Cardiac fibroblast (primary cell): ENCODE measurements at regions not wholly inside any gene's neighbourhood (a gene's known extent, or its start where the extent isn't known, plus 50 kb on each side); places are given as distances from the start of the nearest gene placed in this dataset.

Experiments
- DNase-seq, 2 donors: peaks; one replicate each; pipeline versions ENCODE4 v3.0.0 to v3.0.0-alpha.2; 2010; ENCODE audit warnings: low read depth in 2 of 2
- H3K4me3 ChIP-seq, 2 donors: replicated peaks in 1 of 2; 1 replicate in 1 of 2; 2 replicates in 1 of 2; pipeline ENCODE4 v1.5.1; 2011; ENCODE audit warnings: low read depth in 2 of 2, low read length in 2 of 2, mild to moderate bottlenecking in 2 of 2, moderate library complexity in 1 of 2
- TF ChIP-seq, protein P1 (sequence below): IDR thresholded peaks from one replicate; pipeline ENCODE4 v1.5.1; 2011; ENCODE audit warnings: low read depth, mild to moderate bottlenecking, low read length, inconsistent platforms

- no peak overlapping the region for H3K4me3 ChIP-seq
- TF ChIP-seq, protein P1, sequence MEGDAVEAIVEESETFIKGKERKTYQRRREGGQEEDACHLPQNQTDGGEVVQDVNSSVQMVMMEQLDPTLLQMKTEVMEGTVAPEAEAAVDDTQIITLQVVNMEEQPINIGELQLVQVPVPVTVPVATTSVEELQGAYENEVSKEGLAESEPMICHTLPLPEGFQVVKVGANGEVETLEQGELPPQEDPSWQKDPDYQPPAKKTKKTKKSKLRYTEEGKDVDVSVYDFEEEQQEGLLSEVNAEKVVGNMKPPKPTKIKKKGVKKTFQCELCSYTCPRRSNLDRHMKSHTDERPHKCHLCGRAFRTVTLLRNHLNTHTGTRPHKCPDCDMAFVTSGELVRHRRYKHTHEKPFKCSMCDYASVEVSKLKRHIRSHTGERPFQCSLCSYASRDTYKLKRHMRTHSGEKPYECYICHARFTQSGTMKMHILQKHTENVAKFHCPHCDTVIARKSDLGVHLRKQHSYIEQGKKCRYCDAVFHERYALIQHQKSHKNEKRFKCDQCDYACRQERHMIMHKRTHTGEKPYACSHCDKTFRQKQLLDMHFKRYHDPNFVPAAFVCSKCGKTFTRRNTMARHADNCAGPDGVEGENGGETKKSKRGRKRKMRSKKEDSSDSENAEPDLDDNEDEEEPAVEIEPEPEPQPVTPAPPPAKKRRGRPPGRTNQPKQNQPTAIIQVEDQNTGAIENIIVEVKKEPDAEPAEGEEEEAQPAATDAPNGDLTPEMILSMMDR, result no peak
- DNase-seq, result no peak
These were observed 226.9 kb upstream of the UBL3 start for GRCh38 chr13:30077240-30077735.

DNA sequence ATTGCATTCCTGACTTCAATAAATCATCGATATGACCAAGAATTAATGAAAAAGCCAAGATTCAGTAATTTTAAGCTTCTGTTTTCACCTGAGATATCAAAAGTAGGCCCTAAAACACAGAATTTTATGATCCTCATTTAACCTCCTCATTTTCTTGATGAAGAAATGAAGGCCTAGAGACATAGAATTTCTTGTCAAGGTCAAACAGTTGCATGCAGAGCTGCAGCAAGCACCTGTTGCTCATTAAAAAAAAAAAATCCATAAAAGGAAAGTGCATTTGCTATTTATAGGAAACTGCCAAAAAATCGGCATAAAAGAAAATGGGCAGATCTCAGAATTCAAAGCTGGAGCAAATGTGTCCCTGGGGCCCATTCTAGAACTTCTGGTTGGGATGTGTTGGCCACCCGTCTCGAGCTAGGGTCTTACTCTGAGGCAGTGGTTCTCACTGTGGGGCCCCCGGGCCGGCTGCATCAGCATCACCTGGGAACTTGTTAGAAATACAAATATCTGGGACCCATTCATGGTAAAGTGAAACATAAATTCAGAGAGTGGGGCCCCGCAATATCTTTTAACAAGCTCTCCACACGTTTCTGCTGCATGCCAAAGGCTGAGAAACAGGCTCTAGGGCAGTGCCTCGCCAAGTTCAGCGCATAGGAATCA, 224.7 kb upstream of the UBL3 start:
- no peak for DNase-seq
- TF ChIP-seq, protein P1, result no peak
- no peak overlapping the region for H3K4me3 ChIP-seq

GRCh38 chr13:30074431-30074830, 224.0 kb upstream of the UBL3 start:
- TF ChIP-seq, protein P1, result no peak
- no peak overlapping the region for H3K4me3 ChIP-seq
- no peak for DNase-seq

GRCh38 chr13:30072818-30073186, 222.4 kb upstream of the UBL3 start:
- no peak for DNase-seq
- H3K4me3 ChIP-seq, result no peak overlapping the region
- TF ChIP-seq, protein P1, result no peak

DNA sequence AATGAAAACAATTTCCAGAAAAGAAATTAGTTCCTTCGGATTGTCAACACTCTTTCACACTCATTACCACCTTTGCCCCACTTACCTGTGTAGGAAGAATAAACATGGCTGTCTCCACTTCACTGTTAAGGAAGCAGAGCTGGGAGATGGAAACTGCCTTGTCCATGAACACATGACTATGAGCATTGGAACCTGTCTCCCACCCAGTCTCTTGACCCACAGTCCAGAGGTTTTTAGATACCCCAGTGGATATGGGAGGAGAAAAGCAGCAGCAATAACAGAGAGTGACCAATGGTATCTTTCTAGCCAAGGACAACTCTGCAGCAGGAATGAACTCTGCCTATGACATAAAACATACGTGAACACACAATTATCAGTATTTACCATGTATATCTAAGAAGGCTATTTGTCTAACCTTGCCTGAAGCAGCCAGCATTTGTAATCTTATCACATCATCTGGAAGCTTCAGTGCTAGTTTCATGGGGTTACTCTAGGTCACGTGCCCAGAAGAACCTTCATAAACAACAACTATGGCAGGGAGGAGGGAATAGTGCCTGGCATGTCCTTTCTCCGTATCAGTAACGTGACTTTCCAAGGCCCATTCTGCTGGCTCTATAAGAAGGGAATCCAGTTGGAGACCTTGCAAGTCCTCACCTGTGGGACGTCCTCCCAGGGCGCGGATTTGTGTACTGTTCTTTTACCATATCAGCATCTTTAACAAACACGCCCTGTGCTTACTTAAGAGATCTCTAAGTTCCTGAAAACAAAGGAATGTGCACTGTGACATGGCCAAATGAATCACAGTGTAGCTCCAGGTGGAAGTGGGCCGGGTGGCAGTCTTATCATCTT, 221.8 kb upstream of the UBL3 start:
- DNase-seq, result no peak
- no peak overlapping the region for H3K4me3 ChIP-seq
- TF ChIP-seq, protein P1, result no peak

DNA sequence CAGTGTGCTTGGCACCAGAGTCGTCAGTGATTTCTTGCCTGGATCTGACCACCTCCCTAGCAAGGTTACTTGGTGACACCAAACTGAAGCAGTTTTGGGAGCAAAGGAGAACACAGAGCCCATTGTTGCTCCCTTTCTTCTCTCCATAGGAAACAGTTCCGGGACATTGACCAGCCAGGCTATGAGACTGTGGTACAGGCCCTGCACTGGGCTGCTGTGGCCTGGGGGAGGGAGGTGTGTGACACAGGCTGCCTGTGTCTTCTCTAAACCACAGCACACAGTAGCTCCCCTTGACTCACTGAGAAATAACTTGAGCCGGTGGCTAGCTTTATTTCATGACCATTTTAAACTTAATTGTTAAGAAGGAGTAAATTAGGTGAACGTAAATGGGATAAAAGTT, 214.8 kb upstream of the UBL3 start:
- DNase-seq, result no peak
- TF ChIP-seq, protein P1, result no peak
- H3K4me3 ChIP-seq, result no peak overlapping the region
